Activated CD8-positive, alpha-beta memory T cell treated with anti-CD3 and anti-CD28 coated beads for 24 hours (primary cell): ENCODE measurements at regions not wholly inside any gene's neighbourhood (a gene's known extent, or its start where the extent isn't known, plus 50 kb on each side); places are given as distances from the start of the nearest gene placed in this dataset.
"Not testable (repeated sequence)": the region's sequence is repeated elsewhere in the genome, so short reads cannot be mapped to it uniquely, and the experiment has no call there.

Source experiments
- DNase-seq: peaks from one replicate; pipeline ENCODE4 v3.0.0-alpha.2; 2020

DNA sequence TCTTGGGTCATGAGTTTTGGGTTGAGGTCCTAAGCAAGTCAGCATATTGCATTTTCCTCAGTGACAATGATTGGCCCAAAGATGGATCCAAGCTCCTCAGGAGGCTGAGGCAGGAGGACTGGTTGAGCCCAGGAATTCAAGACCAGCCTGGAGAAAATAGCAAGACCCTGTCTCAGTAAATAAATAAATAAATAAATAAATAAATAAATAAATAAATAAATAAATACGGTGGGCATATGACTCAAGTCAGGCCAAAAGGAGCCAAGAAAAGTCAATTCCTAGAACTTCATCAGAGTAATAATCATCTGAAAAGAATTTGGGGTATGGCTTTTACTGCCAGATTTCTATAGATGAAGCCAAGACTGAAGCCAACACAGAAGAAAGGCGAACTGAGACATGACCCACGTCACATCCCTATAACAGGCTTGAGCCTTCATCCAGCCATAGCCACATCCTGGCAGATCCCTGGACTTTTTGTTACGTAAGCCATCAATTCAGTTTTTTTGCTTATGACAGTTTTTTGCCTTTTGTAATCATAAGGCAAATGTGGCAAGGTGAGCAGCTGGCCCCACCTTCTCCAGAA lies 88.5 kb upstream of the NFASC start:
- no peak for DNase-seq

DNA sequence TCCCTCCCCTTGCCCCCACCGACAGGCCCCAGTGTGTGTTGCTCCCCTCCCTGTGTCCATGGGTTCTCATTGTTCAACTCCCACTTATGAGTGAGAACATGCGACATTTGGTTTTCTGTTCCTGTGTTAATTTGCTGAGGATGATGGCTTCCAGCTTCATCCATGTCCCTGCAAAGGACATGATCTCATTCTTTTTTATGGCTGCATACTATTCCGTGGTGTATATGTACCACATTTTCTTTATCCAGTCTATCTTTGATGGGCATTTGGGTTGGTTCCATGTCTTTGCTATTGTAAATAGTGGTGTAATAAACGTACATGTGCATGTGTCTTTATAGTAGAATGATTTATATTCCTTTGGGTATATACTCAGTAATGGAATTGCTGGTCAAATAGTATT lies 85.6 kb upstream of the NFASC start:
- not testable (repeated sequence) for DNase-seq

DNA sequence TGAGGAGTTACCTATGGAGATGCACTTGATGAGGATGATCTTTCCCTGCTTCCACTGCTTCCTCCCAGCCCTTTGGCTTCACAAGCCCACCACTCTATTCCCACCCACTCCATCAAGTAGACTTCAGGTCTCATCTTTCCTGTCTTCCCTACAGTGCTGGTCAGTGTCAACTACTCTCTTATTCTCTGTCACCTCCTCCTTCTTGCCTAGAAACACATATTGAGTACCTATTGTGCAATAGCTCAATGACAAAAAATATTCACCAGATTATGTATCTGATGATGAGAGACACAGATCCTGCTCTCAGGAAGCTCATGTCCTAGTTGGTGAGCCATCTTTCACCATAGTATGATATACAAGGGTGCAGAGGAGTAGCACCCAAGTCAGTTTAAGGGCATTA lies 82.2 kb upstream of the NFASC start:
- no peak for DNase-seq

DNA sequence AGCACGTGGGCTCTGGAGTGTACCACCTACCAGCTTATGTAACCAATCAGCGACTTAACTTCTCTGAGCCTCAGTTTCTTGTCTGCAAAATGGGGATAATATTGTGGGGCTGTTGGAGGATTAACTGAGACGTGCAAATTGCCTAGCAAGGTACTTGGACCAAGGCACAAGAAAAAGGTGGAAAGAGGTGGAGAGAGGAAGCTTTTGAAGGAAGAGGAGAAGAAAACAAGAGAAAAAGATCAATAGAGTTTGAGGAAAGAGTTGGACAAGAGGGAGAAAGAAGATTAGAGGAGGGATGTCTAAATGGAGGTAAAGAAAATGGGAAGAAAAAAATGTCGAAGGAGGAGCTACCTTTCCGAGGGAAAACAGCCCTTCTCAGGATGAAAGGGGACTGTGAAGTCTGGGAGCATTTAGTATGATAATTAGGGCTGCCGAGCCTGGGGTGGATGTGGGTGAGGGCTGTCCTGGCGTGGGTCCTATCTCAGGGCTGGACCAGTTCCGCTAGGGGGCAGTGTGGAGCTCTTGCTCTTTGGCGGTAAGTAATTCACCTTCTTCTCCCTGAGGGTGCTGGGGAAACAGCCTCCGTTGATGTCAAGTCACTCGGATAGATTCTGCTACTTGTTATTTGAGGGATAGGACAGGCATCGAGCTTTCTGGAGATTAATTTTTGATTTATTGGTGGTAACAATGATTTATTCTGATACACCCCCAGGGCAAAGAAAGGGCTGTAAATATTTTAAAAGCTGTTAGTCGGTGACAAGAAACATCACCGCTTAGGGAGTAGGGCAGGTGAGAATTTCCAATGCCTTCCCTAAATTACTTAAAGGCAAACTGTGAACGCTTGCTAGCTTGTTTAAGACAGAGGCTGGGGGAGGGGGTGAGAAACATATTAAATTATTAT lies 79.0 kb upstream of the NFASC start:
- peak; percentile 92 for DNase-seq

DNA sequence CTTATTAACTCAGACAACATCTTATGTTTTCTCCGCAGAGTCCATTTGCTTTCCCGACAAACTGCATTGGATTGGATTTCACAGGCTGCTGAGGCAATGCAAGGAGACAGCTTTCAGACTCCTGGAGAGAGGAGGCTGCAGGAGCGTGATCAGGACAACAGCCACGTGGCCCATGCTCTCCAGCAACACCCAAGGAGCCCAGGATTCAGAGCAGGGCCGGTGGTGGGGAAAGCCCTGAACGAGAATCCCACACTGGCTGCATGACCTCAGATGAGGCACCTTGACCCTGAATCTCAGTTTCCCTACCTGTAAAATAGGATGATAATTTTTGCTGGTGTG lies 78.3 kb upstream of the NFASC start:
- DNase-seq: no peak

DNA sequence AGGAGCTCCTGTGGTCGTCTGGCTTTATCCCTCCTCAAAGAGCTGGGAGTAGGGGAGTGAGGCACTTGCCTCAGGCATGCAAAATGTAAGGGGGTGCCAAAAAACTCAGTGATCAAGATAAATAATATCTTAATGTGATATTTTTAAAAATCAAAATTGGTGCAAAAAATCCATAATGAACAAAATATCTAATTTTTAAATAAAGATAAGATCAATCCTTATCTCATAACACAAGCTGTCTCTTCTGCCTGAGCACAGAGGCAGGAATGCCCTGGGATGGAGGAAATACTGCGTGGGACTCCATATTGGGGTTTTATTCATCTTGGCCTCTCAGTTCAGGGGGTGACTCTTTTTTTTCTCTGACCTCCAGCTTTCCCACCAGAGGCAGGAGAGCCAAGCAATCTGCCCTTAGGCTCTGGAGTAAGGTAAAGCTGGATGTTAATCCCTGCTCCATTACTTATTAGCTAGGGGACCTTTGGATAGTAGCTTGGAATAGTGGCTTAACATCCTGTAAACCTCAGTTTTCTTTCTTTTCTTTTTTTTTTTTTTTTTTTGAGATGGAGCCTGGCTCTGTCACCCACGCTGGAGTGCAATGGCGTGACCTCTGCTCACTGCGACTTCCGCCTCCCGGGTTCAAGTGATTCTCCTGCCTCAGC lies 77.3 kb upstream of the NFASC start:
- no peak for DNase-seq

DNA sequence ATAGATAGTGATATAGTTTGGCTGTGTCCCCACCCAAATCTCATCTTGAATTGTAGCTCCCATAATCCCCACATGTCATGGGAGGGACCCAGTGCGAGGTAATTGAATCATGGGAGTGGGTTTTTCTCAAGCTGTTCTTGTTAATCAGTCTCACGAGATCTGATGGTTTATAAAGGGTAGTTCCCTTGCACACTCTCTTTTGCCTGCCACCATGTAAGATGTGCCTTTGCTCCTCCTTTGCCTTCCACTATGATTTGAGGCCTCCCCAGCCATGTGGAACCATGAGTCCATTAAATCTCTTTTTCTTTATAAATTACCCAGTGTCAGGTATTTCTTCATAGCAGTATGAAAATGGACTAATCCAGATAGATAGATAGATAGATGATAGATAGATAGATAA lies 73.8 kb upstream of the NFASC start:
- DNase-seq: not testable (repeated sequence)

DNA sequence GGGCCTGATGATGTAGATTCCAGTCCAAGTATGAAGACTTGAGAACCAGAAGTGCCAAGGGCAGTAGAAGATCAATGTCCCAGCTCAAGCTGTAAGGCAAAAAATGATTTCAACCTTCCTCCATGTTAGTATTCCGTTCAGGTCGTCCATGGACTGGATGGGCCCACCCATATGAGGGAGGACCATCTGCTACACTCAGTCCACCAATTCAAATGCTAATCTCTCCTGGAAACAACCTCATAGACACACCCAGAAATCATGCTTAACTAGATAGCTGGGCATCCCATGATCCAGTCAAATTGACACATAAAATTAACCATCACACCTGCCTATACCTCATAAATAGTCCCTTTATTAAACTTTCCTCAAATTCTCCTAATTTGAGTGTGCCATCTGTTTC lies 73.3 kb upstream of the NFASC start:
- no peak for DNase-seq

DNA sequence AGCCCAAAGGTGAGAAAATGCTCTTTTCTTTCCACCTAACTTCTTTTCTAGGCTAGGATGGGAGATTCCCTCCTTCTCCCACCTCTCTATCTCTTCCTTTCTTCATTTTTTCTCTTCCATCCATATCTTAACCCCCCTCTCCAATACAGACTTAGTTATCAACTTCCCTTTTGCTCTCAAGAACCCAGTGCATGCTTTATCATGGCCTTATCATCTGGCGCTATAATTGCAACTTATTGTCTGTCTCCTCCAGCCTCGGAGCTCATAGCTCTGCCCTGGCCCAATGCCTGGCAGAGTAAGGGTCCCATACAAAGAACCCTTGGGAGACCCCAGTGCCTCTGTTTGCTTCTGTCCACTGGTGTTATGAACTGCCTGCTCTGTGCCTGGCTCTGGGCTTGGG lies 71.0 kb upstream of the NFASC start:
- no peak for DNase-seq

DNA sequence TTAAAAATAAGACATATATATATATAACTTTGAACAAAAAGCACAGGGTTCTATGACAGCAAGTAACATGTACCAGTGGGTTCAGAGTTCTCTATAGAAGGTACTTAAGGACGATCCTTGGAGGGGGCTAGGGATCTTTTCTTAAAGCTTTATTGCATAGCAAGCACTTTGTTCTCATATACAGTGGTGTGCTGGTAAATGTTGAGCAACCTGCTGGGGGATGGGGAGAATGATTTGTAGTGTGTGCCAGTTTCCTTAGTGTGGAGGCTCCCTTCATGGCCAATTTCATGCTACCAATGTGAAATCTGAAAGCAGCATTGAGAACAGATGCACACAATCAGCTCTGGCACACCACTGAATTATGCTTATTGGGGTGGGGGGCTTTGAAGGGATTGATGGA lies 69.5 kb upstream of the NFASC start:
- no peak for DNase-seq

DNA sequence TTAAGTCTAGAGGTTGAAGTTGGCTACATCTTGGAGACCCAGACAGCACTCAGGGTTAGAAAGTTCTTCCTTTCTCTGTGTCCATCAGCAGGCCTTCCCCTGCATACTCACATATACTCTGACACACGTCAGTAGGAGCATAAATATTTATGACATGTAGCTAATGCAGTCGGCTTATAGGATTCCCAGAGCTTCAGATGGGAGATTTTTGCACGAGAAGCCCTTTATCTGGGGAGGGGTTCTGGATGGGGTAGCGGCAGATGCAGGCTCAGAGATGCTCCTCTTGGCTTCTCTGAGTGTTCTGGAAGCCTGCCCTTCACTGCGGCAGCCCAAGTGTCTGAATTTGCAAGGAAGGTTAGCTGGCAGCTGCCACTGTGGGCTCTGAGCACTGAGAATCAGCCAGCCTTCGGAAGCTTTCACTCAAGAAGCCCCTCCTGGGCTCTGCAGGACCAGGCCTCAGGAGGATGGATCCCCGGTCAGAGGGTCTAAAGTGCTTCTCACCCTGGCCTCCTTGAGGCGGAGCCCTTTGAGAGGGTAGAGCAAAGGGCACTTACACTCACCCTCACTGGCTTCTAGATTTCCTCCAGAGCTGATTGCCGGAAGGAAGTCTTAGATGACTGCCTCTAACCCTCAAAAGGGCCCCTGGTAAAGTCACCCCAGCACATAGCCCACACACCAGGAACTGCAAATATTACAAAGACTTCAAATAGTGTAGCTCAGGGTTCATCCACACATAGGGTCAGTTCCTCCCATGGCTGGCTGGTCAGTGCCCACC lies 68.1 kb upstream of the NFASC start:
- DNase-seq: no peak

DNA sequence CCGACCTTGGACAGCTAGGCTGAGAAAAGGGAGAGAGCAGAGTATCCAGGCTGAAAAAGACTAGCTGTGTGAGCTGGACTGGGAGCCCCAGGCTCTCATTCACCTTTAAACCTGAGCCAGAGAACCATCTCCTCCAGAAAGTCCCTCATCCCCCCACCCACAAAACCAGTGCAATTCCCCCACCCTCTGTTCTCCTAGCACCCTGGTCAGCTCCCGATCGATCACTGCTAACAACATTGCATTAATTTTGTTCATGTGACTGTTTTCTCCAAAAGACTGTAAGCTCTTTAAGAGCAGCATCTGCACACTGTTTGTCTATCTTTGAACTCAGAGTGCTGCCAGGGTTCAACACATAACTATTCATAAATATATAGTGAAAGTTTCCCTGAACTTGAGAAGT lies 67.1 kb upstream of the NFASC start:
- DNase-seq: no peak

DNA sequence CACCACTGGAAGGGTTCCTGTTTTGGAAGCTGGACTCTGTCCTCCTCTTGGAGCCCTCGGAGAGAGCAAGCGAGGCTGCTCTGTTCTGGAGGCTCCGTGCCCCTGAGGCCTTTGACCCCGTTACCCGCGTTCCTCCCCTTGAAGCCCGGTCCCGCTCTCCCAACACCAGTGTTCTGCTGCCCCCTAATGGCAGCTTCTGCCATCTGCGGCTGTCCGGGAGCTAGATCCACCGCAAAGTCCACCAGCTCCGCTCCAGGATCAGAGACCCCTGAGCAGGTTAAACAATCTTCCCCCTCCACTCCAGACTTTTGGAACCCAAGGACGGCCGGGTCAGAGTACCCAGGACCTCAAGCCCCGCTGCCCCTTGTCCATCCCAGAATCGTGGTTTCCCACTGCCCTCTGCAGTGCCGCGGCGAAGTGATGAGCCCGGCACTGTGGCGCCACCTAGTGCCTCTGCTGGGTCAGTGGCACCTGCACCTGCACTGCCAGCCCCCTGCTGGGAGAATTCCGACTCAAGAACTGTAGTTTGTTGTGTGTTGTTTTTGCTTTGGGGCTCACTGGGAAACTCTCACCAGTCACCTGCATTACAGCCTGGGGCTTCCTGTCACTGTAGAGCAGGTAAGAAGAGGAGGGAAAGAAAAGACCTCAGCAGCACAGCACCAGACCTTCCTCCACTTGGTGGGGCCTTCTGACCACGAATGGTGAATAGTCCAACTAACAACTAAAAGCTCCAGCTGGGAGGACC lies 63.5 kb upstream of the NFASC start:
- DNase-seq: peak; percentile 94

DNA sequence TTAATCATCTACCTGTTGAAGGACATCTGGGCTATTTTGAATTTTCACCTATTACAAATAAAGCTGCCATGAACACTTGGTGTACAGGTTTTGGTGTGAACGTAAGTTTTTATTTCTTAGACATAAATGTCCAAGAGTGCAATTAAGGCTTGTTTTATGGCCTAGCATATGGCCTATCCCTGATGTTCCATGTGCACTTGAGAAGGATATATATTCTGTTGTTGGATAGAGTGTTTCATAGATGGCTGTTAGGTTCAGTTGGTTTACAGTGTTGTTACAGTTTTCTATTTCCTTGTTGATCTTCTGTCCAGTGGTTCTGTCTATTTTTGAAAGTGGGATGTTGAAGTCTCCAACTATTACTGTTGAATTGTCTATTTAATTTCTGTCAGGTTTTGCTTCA lies 61.2 kb upstream of the NFASC start:
- no peak for DNase-seq

DNA sequence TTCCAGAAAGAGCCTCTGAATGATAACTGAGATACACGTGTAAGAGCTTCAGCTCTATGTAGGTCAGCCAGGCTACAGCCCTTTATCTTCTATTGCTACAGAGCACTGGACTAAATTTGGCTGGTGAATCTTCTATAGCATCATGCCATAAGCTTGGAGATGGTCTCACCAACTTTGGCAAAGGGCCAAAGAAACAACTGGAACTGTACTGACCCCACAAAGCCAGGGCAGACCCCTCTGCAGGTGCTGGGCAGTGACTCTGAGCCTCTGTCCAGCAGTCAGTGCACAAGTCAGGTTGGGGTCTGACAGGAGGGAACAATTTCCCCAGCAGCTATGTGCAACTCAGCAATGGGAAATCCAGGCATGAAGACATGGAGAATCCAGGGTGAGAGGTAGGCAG lies 57.8 kb upstream of the NFASC start:
- no peak for DNase-seq

DNA sequence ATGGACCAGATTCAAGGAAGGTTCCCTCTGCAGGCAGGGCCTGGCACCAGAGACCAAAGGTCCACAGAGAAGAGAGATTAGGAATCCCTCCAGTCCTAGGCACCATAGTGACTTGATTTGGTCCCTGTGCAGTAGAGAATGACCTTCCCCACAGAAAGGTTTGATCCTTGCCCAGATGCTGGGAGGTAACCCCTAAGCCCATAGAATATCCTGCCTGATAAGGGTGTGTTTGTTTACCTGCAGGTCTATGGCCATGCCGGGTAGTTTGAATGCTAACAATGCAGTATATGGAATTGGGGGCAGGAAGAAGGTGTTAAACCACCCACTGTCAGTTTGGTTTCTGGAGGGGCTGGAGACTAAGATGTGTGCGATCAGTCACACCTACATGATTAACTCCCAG lies 57.1 kb upstream of the NFASC start:
- no peak for DNase-seq

DNA sequence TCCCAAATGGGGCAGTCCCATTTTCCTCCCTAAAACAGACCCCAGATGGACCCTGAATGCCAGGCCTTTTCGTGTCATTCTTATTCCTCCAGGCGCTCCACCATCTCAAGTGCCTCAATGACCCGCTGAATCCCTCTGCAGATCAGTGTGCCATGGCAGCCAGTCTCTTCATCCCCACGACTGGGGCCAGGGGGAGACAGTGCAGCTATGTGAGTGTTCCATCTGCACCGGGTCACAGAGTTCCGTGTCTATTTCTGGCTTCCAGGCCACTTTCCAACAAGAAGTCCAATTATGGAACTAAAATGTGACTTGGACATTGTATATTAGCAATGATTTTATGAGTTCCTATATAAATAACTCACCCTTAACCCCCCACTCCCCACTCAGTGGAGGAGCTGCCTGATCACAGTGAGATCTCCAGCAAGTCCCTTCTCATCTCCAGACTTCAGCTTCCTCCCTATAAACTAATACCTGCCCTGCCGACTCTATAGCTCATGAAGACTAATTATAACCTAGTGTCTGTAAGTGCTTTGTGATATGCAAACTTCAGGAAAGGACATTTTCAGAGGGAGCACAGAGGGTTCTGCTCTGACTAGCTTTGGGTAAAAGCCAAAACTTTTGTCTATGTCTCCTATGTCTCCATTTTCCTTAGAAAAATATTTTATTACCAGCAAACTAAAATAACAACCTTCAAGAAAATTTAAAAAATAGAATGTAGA lies 56.3 kb upstream of the NFASC start:
- DNase-seq: no peak

DNA sequence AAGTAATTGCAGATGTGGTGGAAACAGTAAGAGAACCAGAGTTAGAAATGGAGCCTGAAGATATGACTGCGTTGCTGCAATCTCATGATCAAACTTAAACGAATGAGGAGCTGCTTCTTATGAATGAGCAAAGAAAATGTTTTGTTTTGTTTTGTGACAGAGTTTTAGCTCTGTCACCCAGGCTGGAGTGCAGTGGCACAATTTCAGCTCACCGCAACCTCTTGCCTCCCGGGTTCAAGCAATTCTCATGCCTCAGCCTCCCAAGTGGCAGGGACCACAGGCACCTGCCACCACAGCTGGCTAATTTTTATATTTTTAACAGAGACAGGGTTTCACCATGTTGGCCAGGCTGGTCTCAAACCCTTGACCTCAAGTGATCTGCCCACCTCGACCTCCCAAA lies 53.3 kb upstream of the NFASC start:
- no peak for DNase-seq

DNA sequence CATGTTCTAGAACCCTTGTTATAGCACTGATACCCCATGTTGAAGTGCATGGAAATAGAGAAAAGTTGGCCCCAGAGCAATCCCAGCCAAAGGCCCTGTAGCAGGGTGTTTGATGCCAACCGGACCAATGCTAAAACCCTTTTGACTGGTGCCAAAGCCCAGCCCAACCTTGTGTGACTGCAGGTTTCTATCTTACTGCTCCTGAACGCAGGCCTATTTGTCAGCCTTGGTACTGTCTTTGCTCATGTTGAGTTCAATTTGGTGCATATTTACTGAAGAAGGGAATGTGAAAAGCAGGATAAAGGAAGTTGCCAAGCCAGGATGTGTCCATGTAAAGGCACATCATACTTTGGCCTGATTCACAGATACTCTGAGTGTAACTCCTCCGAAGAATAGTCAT lies 51.7 kb upstream of the NFASC start:
- DNase-seq: no peak

DNA sequence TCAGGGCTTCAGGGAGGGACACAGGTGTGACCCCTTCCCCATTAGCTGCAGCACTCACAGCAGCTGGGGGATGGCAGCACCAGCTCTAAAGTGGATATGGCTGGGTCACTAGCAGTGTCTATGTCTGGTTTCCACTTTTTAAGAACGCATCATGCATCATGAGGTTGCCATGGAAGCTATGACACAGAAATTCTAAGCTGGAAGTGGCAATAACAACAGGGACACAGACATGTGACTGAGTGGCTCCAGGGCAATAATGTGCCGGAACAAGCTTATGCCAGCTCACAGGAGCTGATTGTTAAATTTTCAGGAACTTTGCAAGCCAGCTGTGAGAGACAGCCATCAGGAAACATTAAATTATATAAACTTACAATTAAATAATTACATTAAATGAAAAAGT lies 51.2 kb upstream of the NFASC start:
- no peak for DNase-seq
